K562 (cell line): ENCODE measurements at regions not wholly inside any gene's neighbourhood (a gene's known extent, or its start where the extent isn't known, plus 50 kb on each side); places are given as distances from the start of the nearest gene placed in this dataset.
A peak's percentile ranks its signal among the peaks of the same experiment; 100 is the strongest.

ENCODE experiments used
- C11orf30 ChIP-seq: fragments of 450-650 bp; IDR thresholded peaks from 2 replicates; pipeline ENCODE4 v1.6.1; 2016; ENCODE audit warnings: low read depth, mild to moderate bottlenecking
- EHMT2 ChIP-seq: fragments of 450-650 bp; IDR thresholded peaks from 2 replicates; pipeline ENCODE4 v1.6.1; 2018; ENCODE audit warnings: antibody characterized with exemption
- ILK ChIP-seq: fragments of 450-650 bp; IDR thresholded peaks from 2 replicates; pipeline ENCODE4 v1.6.1; 2016; ENCODE audit warnings: missing genetic modification characterization, low read depth, mild to moderate bottlenecking, missing compliant biosample characterization, moderate library complexity, borderline replicate concordance
- NR2F6 ChIP-seq: fragments of 450-650 bp; formaldehyde crosslinking; IDR thresholded peaks from 2 replicates; pipeline ENCODE4 v1.4.0; 2020; ENCODE audit warnings: mild to moderate bottlenecking
- RB1 ChIP-seq: fragments of 450-650 bp; IDR thresholded peaks from 2 replicates; pipeline ENCODE4 v1.6.1; 2017; ENCODE audit warnings: low read depth, mild to moderate bottlenecking
- SUPT5H ChIP-seq: fragments of 450-650 bp; IDR thresholded peaks from 2 replicates; pipeline ENCODE4 v1.6.1; 2016
- ZC3H8 ChIP-seq: fragments of 450-650 bp; IDR thresholded peaks from 2 replicates; pipeline ENCODE4 v1.6.1; 2017
- TF ChIP-seq, protein P1 (sequence below): fragments of 450-650 bp; IDR thresholded peaks from 2 replicates; pipeline ENCODE4 v1.6.1; 2016; ENCODE audit warnings: antibody characterized with exemption
- TF ChIP-seq, protein P2 (sequence below), 2 experiments: fragments of 250-450 bp in 1 of 2; fragments of 450-650 bp in 1 of 2; sonication (Bioruptor Pico) in 1 of 2; IDR thresholded peaks; 2 replicates each; pipeline versions ENCODE4 v1.6.1 to v1.8.0; 2016 to 2021; ENCODE audit warnings: mild to moderate bottlenecking in 2 of 2, moderate library complexity in 2 of 2, missing compliant biosample characterization in 1 of 2, missing genetic modification characterization in 1 of 2
- TF ChIP-seq, protein P3 (sequence below): fragments of 250-450 bp; sonication (Bioruptor Pico); IDR thresholded peaks from 2 replicates; pipeline ENCODE4 v1.4.0; 2020; ENCODE audit warnings: mild to moderate bottlenecking
- TF ChIP-seq, protein P4 (sequence below): fragments of 450-650 bp; formaldehyde crosslinking; IDR thresholded peaks from 2 replicates; pipeline ENCODE4 v1.4.0; 2020; ENCODE audit warnings: mild to moderate bottlenecking, moderate library complexity
- TF ChIP-seq, protein P5 (sequence below): IDR thresholded peaks from 3 replicates; pipeline ENCODE4 v1.6.1; 2011; ENCODE audit warnings: borderline replicate concordance, mild to moderate bottlenecking; ENCODE audit not compliant: insufficient read length, insufficient read depth

DNA sequence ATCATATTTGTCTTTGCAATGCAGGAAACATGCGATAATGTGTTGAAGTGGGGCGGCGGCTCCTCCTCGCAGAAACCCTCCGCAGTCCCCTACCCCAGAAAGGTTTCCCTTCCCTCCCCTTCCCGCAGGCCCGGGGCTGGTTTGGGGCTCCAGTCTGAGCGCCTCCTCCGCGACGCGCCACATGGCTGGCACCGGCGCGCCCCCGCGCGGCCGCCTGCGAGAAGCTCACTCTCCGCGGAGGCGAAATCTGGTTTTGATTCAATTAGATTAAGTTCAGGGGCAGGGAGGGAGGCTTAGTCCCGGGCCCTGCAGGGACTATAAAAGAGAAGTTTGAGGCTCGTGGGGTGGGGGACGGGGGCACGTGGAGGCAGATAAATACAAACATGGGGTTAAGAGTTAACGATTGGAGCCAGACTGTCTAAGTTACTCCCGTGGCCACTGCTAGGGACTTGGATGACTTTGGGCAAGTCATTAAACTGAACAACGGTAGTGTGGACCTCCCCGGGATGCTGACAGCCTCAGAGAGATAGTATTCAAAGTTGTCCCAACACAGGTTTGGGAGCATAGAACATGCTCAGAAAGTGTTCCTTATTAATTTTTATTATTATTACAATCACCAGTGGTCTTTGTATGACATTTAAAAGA lies 69.4 kb downstream of the MSX2 start (continued):
- TF ChIP-seq ILK (tag) (no peak), NR2F6 (CRISPR knock-in tag) (no peak), EHMT2 (no peak), C11orf30 (no peak), ZC3H8 (no peak), RB1 (0 out of 2 replicates have a peak, but pooled peaks have one; percentile 36), SUPT5H (no peak)
- TF ChIP-seq, protein P1, sequence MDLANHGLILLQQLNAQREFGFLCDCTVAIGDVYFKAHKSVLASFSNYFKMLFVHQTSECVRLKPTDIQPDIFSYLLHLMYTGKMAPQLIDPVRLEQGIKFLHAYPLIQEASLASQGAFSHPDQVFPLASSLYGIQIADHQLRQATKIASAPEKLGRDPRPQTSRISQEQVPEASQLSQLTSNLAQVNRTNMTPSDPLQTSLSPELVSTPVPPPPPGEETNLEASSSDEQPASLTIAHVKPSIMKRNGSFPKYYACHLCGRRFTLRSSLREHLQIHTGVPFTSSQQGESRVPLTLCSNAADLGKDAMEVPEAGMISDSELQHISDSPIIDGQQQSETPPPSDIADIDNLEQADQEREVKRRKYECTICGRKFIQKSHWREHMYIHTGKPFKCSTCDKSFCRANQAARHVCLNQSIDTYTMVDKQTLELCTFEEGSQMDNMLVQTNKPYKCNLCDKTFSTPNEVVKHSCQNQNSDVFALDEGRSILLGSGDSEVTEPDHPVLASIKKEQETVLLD, result no peak
- TF ChIP-seq, protein P2, sequence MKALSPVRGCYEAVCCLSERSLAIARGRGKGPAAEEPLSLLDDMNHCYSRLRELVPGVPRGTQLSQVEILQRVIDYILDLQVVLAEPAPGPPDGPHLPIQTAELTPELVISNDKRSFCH (CRISPR knock-in tag; IDR thresholded peaks at IDR 0.05), result no peak
- TF ChIP-seq, protein P2 (tag; IDR thresholded peaks at IDR 0.05), result no peak
- TF ChIP-seq, protein P3, sequence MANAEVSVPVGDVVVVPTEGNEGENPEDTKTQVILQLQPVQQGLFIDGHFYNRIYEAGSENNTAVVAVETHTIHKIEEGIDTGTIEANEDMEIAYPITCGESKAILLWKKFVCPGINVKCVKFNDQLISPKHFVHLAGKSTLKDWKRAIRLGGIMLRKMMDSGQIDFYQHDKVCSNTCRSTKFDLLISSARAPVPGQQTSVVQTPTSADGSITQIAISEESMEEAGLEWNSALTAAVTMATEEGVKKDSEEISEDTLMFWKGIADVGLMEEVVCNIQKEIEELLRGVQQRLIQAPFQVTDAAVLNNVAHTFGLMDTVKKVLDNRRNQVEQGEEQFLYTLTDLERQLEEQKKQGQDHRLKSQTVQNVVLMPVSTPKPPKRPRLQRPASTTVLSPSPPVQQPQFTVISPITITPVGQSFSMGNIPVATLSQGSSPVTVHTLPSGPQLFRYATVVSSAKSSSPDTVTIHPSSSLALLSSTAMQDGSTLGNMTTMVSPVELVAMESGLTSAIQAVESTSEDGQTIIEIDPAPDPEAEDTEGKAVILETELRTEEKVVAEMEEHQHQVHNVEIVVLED, result no peak
- TF ChIP-seq, protein P4, sequence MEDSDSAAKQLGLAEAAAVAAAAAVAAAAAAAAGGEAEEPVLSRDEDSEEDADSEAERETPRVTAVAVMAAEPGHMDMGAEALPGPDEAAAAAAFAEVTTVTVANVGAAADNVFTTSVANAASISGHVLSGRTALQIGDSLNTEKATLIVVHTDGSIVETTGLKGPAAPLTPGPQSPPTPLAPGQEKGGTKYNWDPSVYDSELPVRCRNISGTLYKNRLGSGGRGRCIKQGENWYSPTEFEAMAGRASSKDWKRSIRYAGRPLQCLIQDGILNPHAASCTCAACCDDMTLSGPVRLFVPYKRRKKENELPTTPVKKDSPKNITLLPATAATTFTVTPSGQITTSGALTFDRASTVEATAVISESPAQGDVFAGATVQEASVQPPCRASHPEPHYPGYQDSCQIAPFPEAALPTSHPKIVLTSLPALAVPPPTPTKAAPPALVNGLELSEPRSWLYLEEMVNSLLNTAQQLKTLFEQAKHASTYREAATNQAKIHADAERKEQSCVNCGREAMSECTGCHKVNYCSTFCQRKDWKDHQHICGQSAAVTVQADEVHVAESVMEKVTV (CRISPR knock-in tag), result peak; percentile 75
- TF ChIP-seq, protein P5, sequence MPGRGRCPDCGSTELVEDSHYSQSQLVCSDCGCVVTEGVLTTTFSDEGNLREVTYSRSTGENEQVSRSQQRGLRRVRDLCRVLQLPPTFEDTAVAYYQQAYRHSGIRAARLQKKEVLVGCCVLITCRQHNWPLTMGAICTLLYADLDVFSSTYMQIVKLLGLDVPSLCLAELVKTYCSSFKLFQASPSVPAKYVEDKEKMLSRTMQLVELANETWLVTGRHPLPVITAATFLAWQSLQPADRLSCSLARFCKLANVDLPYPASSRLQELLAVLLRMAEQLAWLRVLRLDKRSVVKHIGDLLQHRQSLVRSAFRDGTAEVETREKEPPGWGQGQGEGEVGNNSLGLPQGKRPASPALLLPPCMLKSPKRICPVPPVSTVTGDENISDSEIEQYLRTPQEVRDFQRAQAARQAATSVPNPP, result no peak
